ENCODE measurements at regions not wholly inside any gene's neighbourhood (a gene's known extent, or its start where the extent isn't known, plus 50 kb on each side); places are given as distances from the start of the nearest gene placed in this dataset.

DNA sequence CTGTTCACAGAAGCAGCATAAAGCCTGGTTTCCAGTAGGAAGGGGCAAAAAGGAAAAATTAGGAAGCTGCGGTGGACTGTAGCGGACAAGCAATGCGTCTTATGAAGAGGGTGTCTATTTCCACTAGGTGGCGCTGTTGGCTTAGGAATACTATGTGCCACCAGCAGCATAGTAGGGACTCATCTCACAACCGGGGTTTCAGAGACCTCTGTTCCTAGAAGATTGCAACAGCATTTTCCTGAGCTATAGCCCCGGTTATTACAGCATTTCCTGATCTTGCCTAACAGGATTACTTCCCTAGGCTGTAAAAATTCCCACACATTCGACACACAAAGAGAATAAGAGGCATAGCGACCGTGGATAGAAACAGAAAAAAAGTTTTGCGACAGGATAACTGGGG, 683.0 kb downstream of the TBL1XR1 start:
- no peaks in the 10 kb centered on the region for H3K27me3 ChIP-seq
- H3K9ac ChIP-seq, result no peak overlapping the region
- H3K4me2 ChIP-seq, result no peak overlapping the region
- no peak for TF ChIP-seq Cebpa-rat (IDR thresholded peaks at IDR 0.05)
- no peak overlapping the region for H3K27ac ChIP-seq
- no peak overlapping the region for H3K4me3 ChIP-seq
- H3K9me3 ChIP-seq (replicated peaks in 1 of 11), result peaks cover 51 to 68% (median 56%) of the 10 kb centered on the region in 11 experiments
- no peaks in the 10 kb centered on the region for H3K36me3 ChIP-seq
- H3K4me1 ChIP-seq, result no peaks in the 10 kb centered on the region
- no peaks in the 10 kb centered on the region for H4K20me1 ChIP-seq

DNA sequence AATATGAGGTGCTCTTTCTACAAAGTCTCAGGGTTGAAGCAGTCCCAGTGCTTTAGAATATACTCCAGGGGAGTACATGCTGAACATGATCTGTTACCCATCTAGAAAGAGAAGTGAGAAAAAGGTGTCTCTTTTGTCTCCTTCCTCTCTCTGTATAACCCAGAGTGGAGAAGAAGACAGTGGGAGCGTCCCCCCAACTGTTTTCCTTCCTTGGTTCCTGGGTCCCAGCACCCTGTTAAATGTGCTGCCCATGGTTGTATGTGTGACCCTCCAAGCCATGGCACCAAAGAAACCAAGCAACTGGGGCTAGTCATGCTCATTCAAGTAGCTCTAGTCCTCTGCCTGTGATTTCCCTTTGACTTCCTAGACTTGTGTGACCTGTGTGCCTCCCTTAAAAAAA, 683.7 kb downstream of the TBL1XR1 start:
- H3K36me3 ChIP-seq, result no peaks in the 10 kb centered on the region
- H4K20me1 ChIP-seq, result no peaks in the 10 kb centered on the region
- H3K4me2 ChIP-seq, result no peak overlapping the region
- TF ChIP-seq Cebpa-rat (IDR thresholded peaks at IDR 0.05), result no peak
- no peak overlapping the region for H3K9ac ChIP-seq
- H3K4me1 ChIP-seq, result no peaks in the 10 kb centered on the region
- H3K27me3 ChIP-seq, result no peaks in the 10 kb centered on the region
- peaks cover 51 to 68% (median 56%) of the 10 kb centered on the region in 11 experiments for H3K9me3 ChIP-seq (replicated peaks in 1 of 11)
- H3K27ac ChIP-seq, result no peak overlapping the region
- H3K4me3 ChIP-seq, result no peak overlapping the region; a peak in 1 of 20 replicates

DNA sequence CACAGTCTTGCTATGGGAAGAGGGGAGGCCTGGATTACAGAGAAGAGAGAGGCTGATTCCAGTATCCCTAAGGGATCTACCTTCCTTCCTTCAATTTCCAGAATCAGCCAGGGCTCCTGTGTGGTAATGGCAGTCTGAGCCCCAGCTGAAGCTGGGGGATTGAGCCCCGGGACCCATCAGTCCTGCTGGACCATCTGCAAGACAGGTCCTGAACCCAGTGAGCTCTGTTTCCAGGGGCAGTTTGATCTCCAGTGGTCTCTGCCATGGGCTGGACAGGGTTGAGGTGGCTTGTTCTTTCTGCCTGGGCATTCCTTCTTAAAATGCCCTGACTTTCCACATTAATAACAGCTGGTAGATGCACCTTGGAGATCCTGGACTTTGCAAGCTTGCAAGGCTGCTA, 685.2 kb downstream of the TBL1XR1 start:
- H3K9me3 ChIP-seq (replicated peaks in 1 of 11), result peaks cover 51 to 68% (median 56%) of the 10 kb centered on the region in 11 experiments
- no peaks in the 10 kb centered on the region for H3K4me1 ChIP-seq
- no peaks in the 10 kb centered on the region for H3K36me3 ChIP-seq
- H3K27ac ChIP-seq, result no peak overlapping the region
- TF ChIP-seq Cebpa-rat (IDR thresholded peaks at IDR 0.05), result no peak
- H3K4me2 ChIP-seq, result no peak overlapping the region
- H3K4me3 ChIP-seq, result no peak overlapping the region
- H3K27me3 ChIP-seq, result no peaks in the 10 kb centered on the region
- no peak overlapping the region for H3K9ac ChIP-seq
- no peaks in the 10 kb centered on the region for H4K20me1 ChIP-seq

DNA sequence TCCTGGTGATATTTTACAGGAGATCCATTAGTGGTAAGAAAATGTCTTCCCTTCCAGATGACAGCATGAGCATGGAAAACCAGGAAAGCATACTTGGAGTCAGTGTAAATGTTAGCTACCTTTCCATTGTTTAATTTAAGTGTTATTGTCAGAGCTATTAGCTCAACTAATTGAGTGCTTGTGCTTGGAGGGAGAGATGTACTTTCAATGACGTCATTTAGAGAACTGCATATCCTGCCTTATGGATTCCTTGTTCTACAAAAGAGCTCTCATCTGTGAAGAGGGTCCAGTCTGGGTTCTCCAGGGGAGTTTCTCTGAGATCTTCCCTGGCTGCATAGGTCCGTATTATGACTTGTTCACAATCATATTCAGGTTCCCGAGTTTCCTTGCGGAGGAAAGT, 687.2 kb downstream of the TBL1XR1 start:
- Histone ChIP-seq H3K4me3 (no peak overlapping the region), H3K27ac (no peak overlapping the region), H3K4me1 (no peaks in the 10 kb centered on the region), H3K27me3 (no peaks in the 10 kb centered on the region), H3K4me2 (no peak overlapping the region), H3K9me3 (replicated peaks in 1 of 11) (peaks cover 41 to 56% (median 47%) of the 10 kb centered on the region in 11 experiments), H3K9ac (no peak overlapping the region), H4K20me1 (no peaks in the 10 kb centered on the region), H3K36me3 (no peaks in the 10 kb centered on the region)
- no peak for TF ChIP-seq Cebpa-rat (IDR thresholded peaks at IDR 0.05)

DNA sequence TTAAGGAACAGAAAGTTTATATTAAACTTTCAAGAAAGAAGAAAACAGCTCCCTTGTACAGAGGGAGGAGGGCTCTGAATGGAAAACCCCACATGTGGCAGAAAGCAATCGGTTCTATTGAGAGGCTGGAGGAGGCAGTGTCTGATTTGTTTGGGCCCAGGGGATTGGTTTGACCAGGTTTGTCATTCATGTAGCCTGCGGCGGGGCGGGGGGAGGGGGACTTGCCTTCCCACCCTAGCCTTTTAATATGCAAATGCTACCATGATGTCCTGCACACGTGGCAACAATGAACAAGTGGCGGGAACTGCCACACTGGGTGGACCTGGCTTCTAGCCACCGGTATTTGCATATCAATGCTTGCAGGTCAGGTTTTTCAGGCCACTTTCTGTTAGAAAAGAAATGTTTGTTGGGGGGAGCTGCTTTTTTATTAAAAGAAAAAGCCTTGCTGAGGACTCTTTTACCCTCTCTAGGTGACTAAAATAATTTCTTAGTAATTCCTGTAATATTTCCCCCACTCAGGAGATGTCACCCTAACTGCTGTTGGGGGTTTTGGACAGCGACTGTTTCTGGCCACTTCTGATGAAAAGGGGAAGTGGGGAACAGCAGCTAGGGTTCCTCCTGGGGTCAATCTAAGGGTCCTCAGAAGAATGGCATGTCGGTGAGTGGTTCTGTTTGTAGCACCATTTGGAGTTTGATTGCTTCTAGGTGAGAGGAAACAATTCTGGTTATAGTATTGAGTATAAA, 691.2 kb downstream of the TBL1XR1 start:
- no peak overlapping the region for H3K4me2 ChIP-seq
- peaks cover under 1 to 15% (median 6%) of the 10 kb centered on the region in 11 experiments; a peak in 12 of 22 replicates for H3K9me3 ChIP-seq (replicated peaks in 1 of 11)
- no peaks in the 10 kb centered on the region for H3K4me1 ChIP-seq
- no peaks in the 10 kb centered on the region for H4K20me1 ChIP-seq
- no peak overlapping the region for H3K27ac ChIP-seq
- no peaks in the 10 kb centered on the region for H3K36me3 ChIP-seq
- no peaks in the 10 kb centered on the region for H3K27me3 ChIP-seq
- TF ChIP-seq Cebpa-rat (IDR thresholded peaks at IDR 0.05), result no peak
- H3K9ac ChIP-seq, result no peak overlapping the region
- H3K4me3 ChIP-seq, result no peak overlapping the region

DNA sequence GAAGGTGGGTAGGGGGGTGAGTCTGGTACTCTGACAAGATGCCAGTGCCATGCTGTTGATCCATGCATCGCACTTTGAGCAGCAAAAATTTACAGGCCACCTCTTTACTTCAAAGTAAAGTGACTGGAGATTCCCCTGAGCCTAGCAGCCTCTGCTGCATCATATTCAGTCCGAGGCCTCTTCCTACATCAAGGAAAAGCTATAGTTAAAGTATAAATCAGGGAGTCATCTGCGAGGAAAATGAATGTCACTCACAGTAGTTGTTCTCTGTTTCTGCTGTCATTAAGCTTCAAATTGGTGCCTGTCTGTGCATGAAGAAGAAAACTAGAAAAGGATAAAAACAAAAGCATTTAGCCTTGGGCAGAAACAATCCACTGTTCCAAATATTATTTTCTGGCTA, 706.2 kb downstream of the TBL1XR1 start:
- Histone ChIP-seq H3K4me2 (no peak overlapping the region), H3K27me3 (no peaks in the 10 kb centered on the region), H3K9me3 (replicated peaks in 1 of 11) (no peaks in the 10 kb centered on the region), H3K9ac (no peak overlapping the region), H4K20me1 (no peaks in the 10 kb centered on the region), H3K27ac (no peak overlapping the region), H3K4me3 (no peak overlapping the region), H3K36me3 (no peaks in the 10 kb centered on the region), H3K4me1 (no peaks in the 10 kb centered on the region)
- no peak for TF ChIP-seq Cebpa-rat (IDR thresholded peaks at IDR 0.05)

DNA sequence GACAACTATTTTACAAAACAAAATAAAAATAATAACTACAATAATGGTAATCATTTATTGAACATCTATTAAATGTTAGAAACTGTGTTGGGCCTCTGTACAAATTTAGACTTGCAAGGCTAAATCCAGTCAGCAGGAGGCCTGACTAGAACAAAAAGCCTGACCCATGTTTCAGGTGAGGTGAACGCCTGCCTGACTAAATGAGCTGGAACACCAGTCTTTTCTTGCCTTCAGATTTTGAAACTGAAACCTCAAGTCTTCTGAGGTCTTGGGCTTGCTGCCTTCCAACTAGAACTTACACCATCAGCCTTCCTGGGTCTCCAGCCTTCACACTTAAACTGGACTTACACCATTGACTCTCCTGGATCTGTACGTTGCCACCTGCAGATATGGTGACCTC, 706.9 kb downstream of the TBL1XR1 start:
- Histone ChIP-seq H3K4me2 (no peak overlapping the region), H3K4me1 (no peaks in the 10 kb centered on the region), H3K4me3 (no peak overlapping the region), H3K27ac (no peak overlapping the region), H3K9ac (no peak overlapping the region), H3K27me3 (no peaks in the 10 kb centered on the region), H3K9me3 (replicated peaks in 1 of 11) (peaks cover 0 to under 1% (median 0%) of the 10 kb centered on the region in 11 experiments; a peak in 1 of 22 replicates), H4K20me1 (no peaks in the 10 kb centered on the region), H3K36me3 (no peaks in the 10 kb centered on the region)
- TF ChIP-seq Cebpa-rat (IDR thresholded peaks at IDR 0.05), result no peak

DNA sequence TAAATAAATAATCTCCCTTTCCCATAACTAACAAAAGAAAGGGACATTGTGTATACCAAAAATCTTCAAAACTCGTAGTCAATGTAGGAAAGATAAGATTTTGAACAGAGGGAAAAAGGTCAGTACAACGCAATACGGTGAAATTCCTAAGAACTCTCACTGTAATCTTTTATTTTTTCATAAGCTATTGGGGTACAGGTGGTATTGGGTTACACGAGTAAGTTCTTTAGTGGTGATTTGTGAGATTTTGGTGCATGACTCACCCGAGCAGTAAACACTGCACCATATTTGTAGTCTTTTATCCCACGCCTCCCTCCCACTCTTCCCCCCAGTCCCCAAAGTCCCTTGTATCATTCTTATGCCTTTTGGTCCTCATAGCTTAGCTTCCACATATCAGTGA, 718.0 kb downstream of the TBL1XR1 start:
- Histone ChIP-seq H3K27ac (no peak overlapping the region), H3K36me3 (no peaks in the 10 kb centered on the region), H3K4me2 (no peak overlapping the region), H3K4me3 (no peak overlapping the region), H3K9me3 (replicated peaks in 1 of 11) (peaks cover 0 to 6% (median 0%) of the 10 kb centered on the region in 11 experiments; a peak in 4 of 22 replicates), H3K27me3 (no peaks in the 10 kb centered on the region), H3K4me1 (no peaks in the 10 kb centered on the region), H3K9ac (no peak overlapping the region), H4K20me1 (no peaks in the 10 kb centered on the region)
- TF ChIP-seq Cebpa-rat (IDR thresholded peaks at IDR 0.05), result no peak

DNA sequence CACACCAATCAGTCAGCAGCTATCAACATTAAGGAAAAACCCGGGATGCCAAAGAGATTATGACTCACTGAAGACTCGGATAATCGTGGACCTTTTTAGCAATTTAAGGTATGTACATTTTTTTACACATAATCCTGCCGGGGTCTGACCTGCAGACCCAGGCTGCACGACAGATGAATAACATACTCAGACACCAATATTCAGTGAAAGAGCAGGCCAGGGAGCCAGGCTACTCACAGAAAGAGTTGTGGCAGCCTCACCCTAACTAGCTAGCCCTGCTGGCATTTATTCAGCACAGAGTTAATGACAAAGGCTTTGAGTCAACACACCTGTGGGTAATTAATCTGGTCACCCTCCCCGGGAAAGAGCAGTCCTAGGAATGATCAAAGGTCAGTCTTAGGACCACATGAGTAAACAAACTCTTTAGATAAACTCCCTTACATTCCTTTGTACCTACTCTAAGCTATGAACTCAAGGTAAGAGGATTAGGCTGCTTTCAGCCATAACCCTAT, 727.5 kb downstream of the TBL1XR1 start:
- no peak for TF ChIP-seq Cebpa-rat (IDR thresholded peaks at IDR 0.05)
- Histone ChIP-seq H3K9ac (no peak overlapping the region), H3K27ac (no peak overlapping the region), H3K4me3 (no peak overlapping the region), H3K27me3 (no peaks in the 10 kb centered on the region), H3K36me3 (no peaks in the 10 kb centered on the region), H3K9me3 (replicated peaks in 1 of 11) (peaks cover 0 to 5% (median 0%) of the 10 kb centered on the region in 11 experiments; a peak in 4 of 22 replicates), H3K4me1 (no peaks in the 10 kb centered on the region), H3K4me2 (no peak overlapping the region), H4K20me1 (no peaks in the 10 kb centered on the region)

DNA sequence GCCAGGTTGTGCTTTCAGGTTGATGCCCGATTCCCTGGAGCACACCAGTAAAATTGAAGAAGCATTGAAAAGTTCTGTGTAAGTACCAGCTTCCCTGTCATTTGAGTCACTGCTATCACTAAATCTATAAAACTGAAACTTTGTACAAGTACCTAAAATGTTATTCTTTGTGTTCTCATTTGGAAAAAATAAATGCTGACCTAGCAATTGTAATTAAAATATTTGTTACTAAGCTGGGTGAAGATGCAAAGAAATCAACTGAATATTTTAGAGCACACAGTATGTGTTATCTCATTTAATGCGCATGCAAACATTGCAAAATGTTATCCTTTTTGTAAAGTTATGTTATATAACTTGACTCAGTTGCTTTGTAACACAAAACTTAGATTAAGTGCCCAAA, 733.7 kb downstream of the TBL1XR1 start:
- no peak overlapping the region for H3K4me2 ChIP-seq
- no peak for TF ChIP-seq Cebpa-rat (IDR thresholded peaks at IDR 0.05)
- no peaks in the 10 kb centered on the region for H3K4me1 ChIP-seq
- no peaks in the 10 kb centered on the region for H3K27me3 ChIP-seq
- H3K9me3 ChIP-seq (replicated peaks in 1 of 11), result peaks cover 0 to 1% (median 0%) of the 10 kb centered on the region in 11 experiments; a peak in 1 of 22 replicates
- H3K27ac ChIP-seq, result no peak overlapping the region
- H3K9ac ChIP-seq, result no peak overlapping the region
- no peaks in the 10 kb centered on the region for H3K36me3 ChIP-seq
- no peaks in the 10 kb centered on the region for H4K20me1 ChIP-seq
- H3K4me3 ChIP-seq, result no peak overlapping the region

All from BLaER1 treated with 17β-estradiol and CSF1 and Interleukin-3, amounts not matched to agents 10 nM and 100 nM (cell line).